Endothelial cell of umbilical vein (primary cell): ENCODE measurements at regions not wholly inside any gene's neighbourhood (a gene's known extent, or its start where the extent isn't known, plus 50 kb on each side); places are given as distances from the start of the nearest gene placed in this dataset.

Experiments
- BruUV-seq: library from RNA; stranded (reverse); fragments of 400-500 nt; replicated peaks from 2 replicates; lab custom pipeline; 2021; lab: Mats Ljungman, UMichigan
- CTCF ChIA-PET: fragments of 300-600, 350-600 bp; sonication (Branson Sonifier 250); formaldehyde crosslinking; loops from one replicate; lab custom pipeline; 2021; ENCODE audit warnings: antibody characterized with exemption, inconsistent platforms; lab: Charles Lee
- POLR2A ChIA-PET: fragments of 300-600, 350-600 bp; sonication (Branson Sonifier 250); formaldehyde crosslinking; loops from one replicate; lab custom pipeline; 2021; ENCODE audit warnings: antibody characterized with exemption, inconsistent platforms; lab: Charles Lee
- DNase-seq: peaks from one replicate; pipeline ENCODE4 v3.0.0-alpha.2; 2011; ENCODE audit warnings: low read depth, low spot score
- FAIRE-seq: peaks from 2 replicates; lab custom pipeline; 2011; peaks lifted over from hg19 to GRCh38; lab: Jason Lieb, UNC
- H2AFZ ChIP-seq: 2 replicates; pipeline ENCODE4 v1.6.0; 2012; ENCODE audit warnings: low read depth, low read length, control low read depth, inconsistent platforms
- H3K27ac ChIP-seq: 2 replicates; pipeline ENCODE4 v1.5.1; 2011; ENCODE audit warnings: low read depth, mild to moderate bottlenecking, control low read depth, low read length, moderate library complexity; ENCODE audit not compliant: insufficient read depth
- H3K27me3 ChIP-seq, 2 experiments: 2 replicates each; pipeline versions ENCODE4 v1.6.0 to v1.6.1; 2011; ENCODE audit warnings: low read length in 2 of 2, mixed read lengths in 1 of 2; ENCODE audit not compliant: control insufficient read depth in 2 of 2, insufficient read depth in 2 of 2
- H3K36me3 ChIP-seq, 2 experiments: 2 replicates in 1 of 2; 3 replicates in 1 of 2; pipeline ENCODE4 v1.5.1; 2011; ENCODE audit warnings: low read length in 2 of 2, mild to moderate bottlenecking in 1 of 2, moderate library complexity in 1 of 2; ENCODE audit not compliant: control insufficient read depth in 2 of 2, insufficient read depth in 2 of 2; ENCODE audit errors: extremely low read depth in 1 of 2
- H3K4me1 ChIP-seq: 3 replicates; pipeline ENCODE4 v1.5.1; 2011; ENCODE audit warnings: mild to moderate bottlenecking, low read length; ENCODE audit not compliant: control insufficient read depth, insufficient read depth; ENCODE audit errors: extremely low read depth
- H3K4me2 ChIP-seq: 2 replicates; pipeline ENCODE4 v1.6.1; 2011; ENCODE audit warnings: low read length, control low read depth, mixed read lengths; ENCODE audit not compliant: insufficient read depth
- H3K4me3 ChIP-seq, 3 experiments: fragments of 200-600 bp in 1 of 3; sonication (generic), shearing (Covaris generic) in 1 of 3; replicated peaks in 1 of 3; 2 replicates each; pipeline ENCODE4 v1.5.1; 2011 to 2016; ENCODE audit warnings: control low read depth in 3 of 3, low read length in 3 of 3, mild to moderate bottlenecking in 2 of 3, inconsistent platforms in 1 of 3, low read depth in 1 of 3, moderate library complexity in 1 of 3; ENCODE audit not compliant: insufficient read depth in 1 of 3
- H3K79me2 ChIP-seq: 2 replicates; pipeline ENCODE4 v1.6.0; 2012; ENCODE audit warnings: low read length, inconsistent platforms; ENCODE audit not compliant: control insufficient read depth, insufficient read depth
- H3K9ac ChIP-seq: replicated peaks from 2 replicates; pipeline ENCODE3; 2011; ENCODE audit warnings: low read length, control low read depth; ENCODE audit not compliant: insufficient read depth; ENCODE audit errors: extremely low read depth
- H3K9me1 ChIP-seq: replicated peaks from 3 replicates; pipeline ENCODE4 v1.6.0; 2011; ENCODE audit warnings: mild to moderate bottlenecking, low read length; ENCODE audit not compliant: control insufficient read depth, insufficient read depth; ENCODE audit errors: extremely low read depth
- H3K9me3 ChIP-seq: replicated peaks from 2 replicates; pipeline ENCODE4 v1.5.1; 2012; ENCODE audit warnings: low read length, inconsistent platforms; ENCODE audit not compliant: control insufficient read depth, insufficient read depth
- H4K20me1 ChIP-seq: replicated peaks from 2 replicates; pipeline ENCODE3; 2011; ENCODE audit warnings: mild to moderate bottlenecking, low read length; ENCODE audit not compliant: control insufficient read depth, insufficient read depth; ENCODE audit errors: extremely low read depth
- CTCF ChIP-seq, 2 donors: IDR thresholded peaks; 1 replicate in 1 of 2; 2 replicates in 1 of 2; pipeline ENCODE4 v1.5.1; 2011; ENCODE audit warnings: low read length in 2 of 2, mild to moderate bottlenecking in 2 of 2, moderate library complexity in 2 of 2, control low read depth in 1 of 2, inconsistent platforms in 1 of 2, low read depth in 1 of 2; ENCODE audit not compliant: insufficient read depth in 1 of 2; ENCODE audit errors: extremely low read depth in 1 of 2
- EZH2 ChIP-seq: IDR thresholded peaks from 2 replicates; pipeline ENCODE4 v1.6.1; 2012; ENCODE audit warnings: borderline replicate concordance, low read depth, mild to moderate bottlenecking, moderate library complexity, low read length, inconsistent platforms; ENCODE audit not compliant: severe bottlenecking
- FOS ChIP-seq: IDR thresholded peaks from 2 replicates; pipeline ENCODE4 v1.6.1; 2011; ENCODE audit warnings: mild to moderate bottlenecking, low read length, moderate library complexity, borderline replicate concordance; ENCODE audit not compliant: insufficient read depth
- GATA2 ChIP-seq: IDR thresholded peaks from 2 replicates; pipeline ENCODE4 v1.7.0; 2011; ENCODE audit warnings: low read depth, mild to moderate bottlenecking, moderate library complexity, mixed read lengths, low read length; ENCODE audit not compliant: insufficient read length, insufficient read depth
- JUN ChIP-seq: IDR thresholded peaks from 2 replicates; pipeline ENCODE4 v1.6.1; 2011; ENCODE audit warnings: borderline replicate concordance, low read depth; ENCODE audit not compliant: insufficient read length, insufficient read depth
- MAX ChIP-seq: IDR thresholded peaks from 2 replicates; pipeline ENCODE4 v1.6.1; 2011; ENCODE audit not compliant: insufficient read depth, insufficient read length
- MYC ChIP-seq: IDR thresholded peaks from one replicate; pipeline ENCODE4 v1.6.1; 2011; ENCODE audit warnings: mild to moderate bottlenecking, low read depth, low read length
- POLR2A ChIP-seq: IDR thresholded peaks from 2 replicates; pipeline ENCODE4 v1.6.1; 2012; ENCODE audit warnings: low read depth, mild to moderate bottlenecking, control low read depth, low read length
- POLR2AphosphoS5 ChIP-seq: IDR thresholded peaks from 2 replicates; pipeline ENCODE4 v1.6.1; 2012; ENCODE audit warnings: low read depth, mild to moderate bottlenecking, control low read depth, low read length, moderate library complexity; ENCODE audit not compliant: insufficient read depth
- dilution Hi-C: fragments of 300-500 bp; cut with MboI; formaldehyde crosslinking; loops from one replicate; pipeline ENCODE4 v1.15.0; 2019; ENCODE audit warnings: low sequenced_read_pairs; ENCODE audit not compliant: extremely low pct_ligation_motif_present
- intact Hi-C: fragments of 100-400 bp; cut with micrococcal nuclease; formaldehyde crosslinking; loops from one replicate; pipeline ENCODE4 v1.10.0; 2022

- Histone ChIP-seq H3K4me1 (peaks cover 8% of the 10 kb centered on the region), H3K4me3 (no peak overlapping the region), H3K79me2 (no peaks in the 10 kb centered on the region), H3K27me3 (peaks cover 0 to 4% of the 10 kb centered on the region in 2 experiments), H3K9ac (no peak overlapping the region), H4K20me1 (no peaks in the 10 kb centered on the region), H3K4me2 (no peak overlapping the region), H3K9me3 (no peaks in the 10 kb centered on the region), H3K9me1 (no peaks in the 10 kb centered on the region), H3K36me3 (no peaks in the 10 kb centered on the region), H3K27ac (no peak overlapping the region), H2AFZ (no peak overlapping the region)
- dilution Hi-C loops, result no loop called here
- FAIRE-seq (no peak), DNase-seq (no peak)
- CTCF ChIA-PET, result interaction anchor here (1.0 to 1.1 kb wide), 2 partner anchors 19 to 21 kb away, joined by 3 read pairs; no protein-coding TSS in a partner anchor
- intact Hi-C loops, result no loop called here
- TF ChIP-seq FOS (no peak), MAX (no peak), JUN (no peak), MYC (no peak), CTCF (IDR thresholded peaks at IDR 0.05; ENCODE audit: extremely low read depth in 1 of 2, insufficient read depth in 1 of 2, low read depth in 1 of 2, low read length in 2 of 2) (no peak), EZH2 (no peak), GATA2 (no peak), POLR2A (no peak), POLR2AphosphoS5 (no peak)
- no TSS peak for BruUV-seq
- POLR2A ChIA-PET, result no interaction called here
Observed at GRCh38 chr14:26866721-26867120, 268.9 kb upstream of the NOVA1 start.
